NT2/D1 (cell line): ENCODE measurements at regions not wholly inside any gene's neighbourhood (a gene's known extent, or its start where the extent isn't known, plus 50 kb on each side); places are given as distances from the start of the nearest gene placed in this dataset.

Experiments used
- YY1 ChIP-seq: IDR thresholded peaks from 2 replicates; pipeline ENCODE4 v1.6.1; 2011; ENCODE audit not compliant: insufficient read length, insufficient read depth
- ZNF274 ChIP-seq: IDR thresholded peaks from 2 replicates; pipeline ENCODE4 v1.6.1; 2011; ENCODE audit warnings: mild to moderate bottlenecking, low read depth, low read length

GRCh38 chr6:163903541-163903940, 489.0 kb downstream of the QKI start:
- TF ChIP-seq ZNF274 (no peak), YY1 (no peak)
